Kidney epithelial cell (primary cell): ENCODE measurements at regions not wholly inside any gene's neighbourhood (a gene's known extent, or its start where the extent isn't known, plus 50 kb on each side); places are given as distances from the start of the nearest gene placed in this dataset.

Experiments used
- DNase-seq: peaks from one replicate; pipeline ENCODE4 v3.0.0-alpha.2; 2010; ENCODE audit warnings: low read depth
- H3K27me3 ChIP-seq: 2 replicates; pipeline ENCODE4 v1.6.0; 2011; ENCODE audit warnings: low read length; ENCODE audit not compliant: control insufficient read depth, insufficient read depth
- H3K36me3 ChIP-seq: 2 replicates; pipeline ENCODE4 v1.5.1; 2011; ENCODE audit warnings: low read length; ENCODE audit not compliant: control insufficient read depth, insufficient read depth
- H3K4me3 ChIP-seq: 2 replicates; pipeline ENCODE4 v1.5.1; 2011; ENCODE audit warnings: low read depth, mild to moderate bottlenecking, control low read depth, low read length
- TF ChIP-seq, protein P1 (sequence below): IDR thresholded peaks from 2 replicates; pipeline ENCODE4 v1.5.1; 2011; ENCODE audit warnings: mild to moderate bottlenecking, moderate library complexity, low read length, control low read depth, inconsistent platforms; ENCODE audit not compliant: insufficient read depth, poor library complexity, severe bottlenecking

GRCh38 chrX:36908801-36909675, 99.1 kb upstream of the FAM47C start:
- DNase-seq = peak; percentile 1
- H3K4me3 ChIP-seq = no peak overlapping the region
- TF ChIP-seq, protein P1, sequence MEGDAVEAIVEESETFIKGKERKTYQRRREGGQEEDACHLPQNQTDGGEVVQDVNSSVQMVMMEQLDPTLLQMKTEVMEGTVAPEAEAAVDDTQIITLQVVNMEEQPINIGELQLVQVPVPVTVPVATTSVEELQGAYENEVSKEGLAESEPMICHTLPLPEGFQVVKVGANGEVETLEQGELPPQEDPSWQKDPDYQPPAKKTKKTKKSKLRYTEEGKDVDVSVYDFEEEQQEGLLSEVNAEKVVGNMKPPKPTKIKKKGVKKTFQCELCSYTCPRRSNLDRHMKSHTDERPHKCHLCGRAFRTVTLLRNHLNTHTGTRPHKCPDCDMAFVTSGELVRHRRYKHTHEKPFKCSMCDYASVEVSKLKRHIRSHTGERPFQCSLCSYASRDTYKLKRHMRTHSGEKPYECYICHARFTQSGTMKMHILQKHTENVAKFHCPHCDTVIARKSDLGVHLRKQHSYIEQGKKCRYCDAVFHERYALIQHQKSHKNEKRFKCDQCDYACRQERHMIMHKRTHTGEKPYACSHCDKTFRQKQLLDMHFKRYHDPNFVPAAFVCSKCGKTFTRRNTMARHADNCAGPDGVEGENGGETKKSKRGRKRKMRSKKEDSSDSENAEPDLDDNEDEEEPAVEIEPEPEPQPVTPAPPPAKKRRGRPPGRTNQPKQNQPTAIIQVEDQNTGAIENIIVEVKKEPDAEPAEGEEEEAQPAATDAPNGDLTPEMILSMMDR = peak; percentile 57
- no peaks in the 10 kb centered on the region for H3K36me3 ChIP-seq
- H3K27me3 ChIP-seq = no peaks in the 10 kb centered on the region

GRCh38 chrX:36909676-36910030, 98.5 kb upstream of the FAM47C start:
- Histone ChIP-seq H3K27me3 (no peaks in the 10 kb centered on the region), H3K4me3 (no peak overlapping the region), H3K36me3 (no peaks in the 10 kb centered on the region)
- TF ChIP-seq, protein P1 = no peak
- no peak for DNase-seq

- no peak overlapping the region for H3K4me3 ChIP-seq
- no peak for DNase-seq
- TF ChIP-seq, protein P1 = no peak
- no peaks in the 10 kb centered on the region for H3K27me3 ChIP-seq
- H3K36me3 ChIP-seq = no peaks in the 10 kb centered on the region
These were observed 94.6 kb upstream of the FAM47C start for GRCh38 chrX:36913551-36913950.

- TF ChIP-seq, protein P1 = no peak
- no peak overlapping the region for H3K4me3 ChIP-seq
- no peaks in the 10 kb centered on the region for H3K27me3 ChIP-seq
- H3K36me3 ChIP-seq = no peaks in the 10 kb centered on the region
- DNase-seq = no peak
These were observed 91.2 kb upstream of the FAM47C start for GRCh38 chrX:36916941-36917340.

- DNase-seq = no peak
- Histone ChIP-seq H3K27me3 (no peaks in the 10 kb centered on the region), H3K4me3 (no peak overlapping the region), H3K36me3 (no peaks in the 10 kb centered on the region)
- TF ChIP-seq, protein P1 = no peak
These were observed 80.5 kb upstream of the FAM47C start for GRCh38 chrX:36927712-36928111.

GRCh38 chrX:36930491-36930890, 77.7 kb upstream of the FAM47C start:
- Histone ChIP-seq H3K36me3 (no peaks in the 10 kb centered on the region), H3K4me3 (no peak overlapping the region), H3K27me3 (no peaks in the 10 kb centered on the region)
- TF ChIP-seq, protein P1 = no peak
- DNase-seq = no peak
